ENCODE measurements at regions not wholly inside any gene's neighbourhood (a gene's known extent, or its start where the extent isn't known, plus 50 kb on each side); places are given as distances from the start of the nearest gene placed in this dataset.

- TF ChIP-seq, protein P1, sequence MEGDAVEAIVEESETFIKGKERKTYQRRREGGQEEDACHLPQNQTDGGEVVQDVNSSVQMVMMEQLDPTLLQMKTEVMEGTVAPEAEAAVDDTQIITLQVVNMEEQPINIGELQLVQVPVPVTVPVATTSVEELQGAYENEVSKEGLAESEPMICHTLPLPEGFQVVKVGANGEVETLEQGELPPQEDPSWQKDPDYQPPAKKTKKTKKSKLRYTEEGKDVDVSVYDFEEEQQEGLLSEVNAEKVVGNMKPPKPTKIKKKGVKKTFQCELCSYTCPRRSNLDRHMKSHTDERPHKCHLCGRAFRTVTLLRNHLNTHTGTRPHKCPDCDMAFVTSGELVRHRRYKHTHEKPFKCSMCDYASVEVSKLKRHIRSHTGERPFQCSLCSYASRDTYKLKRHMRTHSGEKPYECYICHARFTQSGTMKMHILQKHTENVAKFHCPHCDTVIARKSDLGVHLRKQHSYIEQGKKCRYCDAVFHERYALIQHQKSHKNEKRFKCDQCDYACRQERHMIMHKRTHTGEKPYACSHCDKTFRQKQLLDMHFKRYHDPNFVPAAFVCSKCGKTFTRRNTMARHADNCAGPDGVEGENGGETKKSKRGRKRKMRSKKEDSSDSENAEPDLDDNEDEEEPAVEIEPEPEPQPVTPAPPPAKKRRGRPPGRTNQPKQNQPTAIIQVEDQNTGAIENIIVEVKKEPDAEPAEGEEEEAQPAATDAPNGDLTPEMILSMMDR (IDR thresholded peaks at IDR 0.05 in 2 of 3, conservative IDR thresholded peaks at IDR 0.05 in 1 of 3; ENCODE audit: control insufficient read depth in 2 of 3, extremely low read depth in 1 of 3, insufficient read depth in 1 of 3, low read depth in 3 of 3, low read length in 3 of 3): no peak
- no peak for TF ChIP-seq JUND (IDR thresholded peaks at IDR 0.05; ENCODE audit: low read depth, low read length)
Observed at GRCh38 chr11:105357146-105357545, 217.6 kb upstream of the CARD18 start.

Measured in GM12878 (cell line).